GM19455 (cell line): ENCODE measurements at regions not wholly inside any gene's neighbourhood (a gene's known extent, or its start where the extent isn't known, plus 50 kb on each side); places are given as distances from the start of the nearest gene placed in this dataset.

Experiments used
- ATAC-seq: cut with Tn5 transposase; IDR thresholded peaks from one replicate; pipeline ENCODE4 v1.9.1; 2021; ENCODE audit not compliant: unreplicated experiment

DNA sequence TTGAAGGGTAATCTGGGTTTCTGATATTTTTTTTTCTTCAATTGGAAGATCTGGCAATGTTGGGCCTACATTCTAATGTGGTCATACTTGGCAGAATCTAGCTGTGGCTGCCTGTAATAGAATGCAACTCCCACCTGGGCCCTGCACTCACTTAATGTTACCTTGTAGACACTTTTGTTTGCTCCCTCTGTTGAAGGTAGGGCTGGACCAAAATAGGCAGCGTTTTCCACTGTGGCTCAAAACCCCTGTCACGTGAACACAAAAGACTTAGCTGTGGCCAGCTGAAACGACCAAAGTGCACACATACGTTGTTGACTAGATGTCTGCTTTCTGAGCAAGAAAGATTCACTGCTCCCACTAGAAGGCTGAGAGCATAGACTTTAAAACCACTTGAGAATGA lies 117.6 kb upstream of the HMHB1 start:
- no peak for ATAC-seq

DNA sequence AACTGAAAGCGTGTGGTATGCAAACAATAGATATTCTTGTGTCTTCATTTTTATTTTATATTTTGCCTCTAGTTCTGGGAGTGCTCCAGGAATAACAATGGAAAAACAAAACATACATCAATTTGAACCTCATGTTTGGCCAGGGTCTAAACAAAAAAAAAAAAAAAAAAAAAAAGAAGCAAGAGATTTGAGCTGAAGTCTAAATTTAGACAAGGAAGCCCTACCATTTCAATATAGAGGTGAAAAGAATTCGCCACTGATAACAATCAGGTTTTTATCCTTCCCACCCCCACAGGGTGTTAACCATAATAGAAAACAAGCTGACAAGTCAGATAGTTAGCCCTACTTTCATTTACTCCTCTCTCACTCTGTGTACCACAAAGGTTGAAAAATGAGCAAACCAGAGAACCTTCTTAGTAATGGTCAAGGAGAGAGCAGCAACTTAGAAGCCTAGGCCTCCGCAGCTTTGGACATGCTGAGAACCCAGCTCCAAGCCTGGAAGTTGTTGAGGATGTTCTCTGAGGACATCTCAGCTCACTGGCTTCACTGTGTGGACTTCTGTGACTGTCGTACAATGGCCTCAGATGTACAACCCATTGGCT lies 118.2 kb upstream of the HMHB1 start:
- peak; percentile 85 for ATAC-seq

DNA sequence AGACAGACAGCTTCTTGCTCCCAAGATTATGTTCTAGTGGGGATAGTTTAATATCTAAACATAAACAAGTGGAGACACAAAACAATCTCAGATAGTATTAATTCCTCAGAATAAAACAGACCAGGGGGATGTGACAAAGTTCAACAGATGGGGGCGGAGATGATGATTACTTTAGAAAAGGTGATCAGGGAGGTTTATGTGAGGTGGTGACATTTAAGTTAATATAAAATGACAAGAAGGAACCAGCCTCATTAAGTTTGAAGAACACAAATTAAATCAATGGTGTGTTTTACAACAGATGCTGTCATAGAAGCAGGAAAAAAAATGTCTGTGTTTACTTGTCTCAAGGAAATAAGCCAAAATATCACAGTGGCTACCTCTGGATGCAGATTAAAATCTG lies 119.6 kb upstream of the HMHB1 start:
- ATAC-seq: no peak

DNA sequence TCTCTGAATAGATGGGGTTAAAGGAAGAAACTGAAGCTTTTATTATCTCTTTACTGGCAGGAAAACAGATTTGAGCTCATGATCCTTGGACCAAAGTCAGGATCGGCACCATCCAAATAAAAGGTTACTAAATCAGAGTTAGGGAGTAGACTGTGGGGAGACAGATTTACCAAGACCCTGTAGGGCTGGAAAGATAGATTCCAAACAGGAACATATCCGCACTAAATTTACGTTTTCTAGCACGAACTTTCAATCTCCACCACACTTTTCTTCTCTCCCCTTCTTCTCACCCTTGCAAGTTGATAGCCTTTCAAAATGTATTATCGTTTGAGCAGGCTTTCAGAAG lies 120.0 kb upstream of the HMHB1 start:
- ATAC-seq: no peak

DNA sequence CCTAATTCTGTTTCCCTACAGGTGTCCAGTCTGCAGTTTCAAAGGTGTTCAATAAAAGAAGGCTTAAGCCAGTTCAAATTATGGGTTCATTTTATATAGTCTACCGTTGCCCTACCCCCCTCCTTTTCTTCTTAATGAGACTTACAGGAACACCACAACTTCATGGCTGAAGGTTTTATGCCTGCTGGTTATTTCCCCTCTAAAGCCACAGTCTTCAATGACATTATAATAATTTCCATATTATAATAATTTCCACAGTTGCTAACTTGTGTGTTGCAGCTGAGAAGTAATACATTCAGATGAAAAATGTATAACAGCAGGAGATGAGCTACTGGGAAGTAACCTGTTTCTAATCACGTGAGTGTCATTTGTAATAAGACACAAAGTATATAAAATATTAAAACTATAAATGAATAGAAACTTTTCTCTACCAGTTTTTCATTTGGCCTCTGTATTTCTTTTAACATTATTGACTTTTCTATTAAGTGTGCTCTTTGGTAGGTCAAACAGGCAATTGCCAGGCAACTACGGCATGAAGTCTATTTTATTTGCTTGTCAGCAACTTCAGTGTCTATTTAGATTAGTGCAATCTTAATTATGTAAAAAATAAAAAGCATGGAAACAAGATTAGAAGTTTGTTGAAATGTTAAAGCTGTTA lies 120.5 kb upstream of the HMHB1 start:
- no peak for ATAC-seq

DNA sequence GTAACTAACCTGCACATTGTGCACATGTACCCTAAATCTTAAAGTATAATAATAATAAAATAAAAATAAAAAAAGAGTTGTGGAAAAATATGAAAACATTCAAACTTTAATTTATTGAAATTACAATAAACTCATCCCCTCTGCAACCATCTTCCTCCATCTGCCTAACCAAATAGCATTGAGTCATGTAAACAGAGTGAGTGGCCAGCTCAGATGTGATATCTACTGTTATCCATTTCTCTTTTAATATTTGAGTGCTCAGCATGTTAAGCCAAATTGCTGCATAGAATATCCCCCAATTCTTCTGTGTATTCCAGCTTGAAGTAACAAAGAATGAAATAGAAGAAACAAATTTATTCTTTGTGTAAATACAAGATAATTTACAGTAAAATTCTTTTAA lies 124.4 kb upstream of the HMHB1 start:
- ATAC-seq: no peak

DNA sequence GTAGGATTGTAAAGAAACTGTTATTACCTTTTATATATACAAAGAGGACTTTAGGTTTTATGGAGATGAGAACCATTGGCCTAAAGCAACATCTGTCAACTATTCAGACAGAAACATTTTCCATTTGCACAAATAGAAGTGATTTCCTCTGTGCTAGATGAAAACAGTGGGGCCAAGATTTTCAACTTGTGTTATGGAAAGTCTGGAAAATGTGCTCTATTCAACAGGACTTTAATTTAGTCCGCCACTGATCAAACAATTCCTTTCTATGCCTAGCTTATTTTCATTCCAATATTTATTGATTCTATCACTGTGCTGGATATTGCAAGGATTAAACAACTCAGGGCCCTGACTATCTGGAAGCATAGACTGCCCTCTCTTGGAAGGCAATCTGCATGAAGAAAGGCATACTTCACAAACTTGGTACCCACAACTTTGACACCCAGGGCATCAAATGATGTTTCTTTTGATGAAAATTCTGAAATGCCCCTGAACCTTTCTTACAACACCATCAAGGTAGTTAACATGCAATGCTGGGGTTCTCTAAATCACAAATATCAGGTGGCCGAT lies 126.6 kb upstream of the HMHB1 start:
- no peak for ATAC-seq

DNA sequence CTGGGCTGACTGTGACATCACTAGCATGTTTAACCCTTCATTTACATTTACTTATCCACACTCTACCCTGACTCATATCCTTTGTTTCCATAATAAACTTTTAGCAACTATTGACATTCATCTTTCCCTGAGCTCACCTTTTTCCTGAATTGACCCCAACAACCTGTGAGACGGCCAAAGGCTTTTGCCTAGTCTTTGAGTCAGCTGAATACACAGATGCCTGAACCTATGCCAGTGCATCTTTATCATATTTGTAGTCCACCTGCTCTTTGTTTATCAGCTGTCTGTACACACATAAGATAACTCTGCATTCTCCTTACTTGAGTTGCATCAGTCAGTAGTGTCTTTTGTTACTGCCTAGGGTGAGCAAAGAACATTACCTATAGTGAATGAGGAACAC lies 128.5 kb upstream of the HMHB1 start:
- no peak for ATAC-seq

DNA sequence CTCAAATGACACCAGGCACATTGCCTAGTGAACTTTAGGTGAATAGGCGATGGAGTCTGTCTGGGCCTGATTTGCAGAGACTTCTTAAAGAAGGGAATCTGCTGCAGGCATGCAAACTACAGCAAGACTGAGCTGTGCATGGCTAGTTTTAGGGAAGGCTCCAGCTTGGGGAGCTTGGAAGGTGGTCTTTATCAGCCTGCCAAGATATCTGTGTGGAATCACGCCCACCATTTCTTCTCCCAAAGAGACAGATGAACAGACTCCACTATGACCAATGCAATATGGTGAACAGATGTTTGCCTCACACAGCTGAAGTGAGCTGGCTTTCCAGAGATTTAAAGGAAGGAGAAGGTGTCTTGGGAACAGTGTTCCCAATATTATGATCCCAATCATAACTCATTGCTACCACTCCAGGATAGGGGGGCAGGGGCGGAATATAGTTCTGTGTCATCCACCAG lies 129.0 kb upstream of the HMHB1 start:
- ATAC-seq: no peak

DNA sequence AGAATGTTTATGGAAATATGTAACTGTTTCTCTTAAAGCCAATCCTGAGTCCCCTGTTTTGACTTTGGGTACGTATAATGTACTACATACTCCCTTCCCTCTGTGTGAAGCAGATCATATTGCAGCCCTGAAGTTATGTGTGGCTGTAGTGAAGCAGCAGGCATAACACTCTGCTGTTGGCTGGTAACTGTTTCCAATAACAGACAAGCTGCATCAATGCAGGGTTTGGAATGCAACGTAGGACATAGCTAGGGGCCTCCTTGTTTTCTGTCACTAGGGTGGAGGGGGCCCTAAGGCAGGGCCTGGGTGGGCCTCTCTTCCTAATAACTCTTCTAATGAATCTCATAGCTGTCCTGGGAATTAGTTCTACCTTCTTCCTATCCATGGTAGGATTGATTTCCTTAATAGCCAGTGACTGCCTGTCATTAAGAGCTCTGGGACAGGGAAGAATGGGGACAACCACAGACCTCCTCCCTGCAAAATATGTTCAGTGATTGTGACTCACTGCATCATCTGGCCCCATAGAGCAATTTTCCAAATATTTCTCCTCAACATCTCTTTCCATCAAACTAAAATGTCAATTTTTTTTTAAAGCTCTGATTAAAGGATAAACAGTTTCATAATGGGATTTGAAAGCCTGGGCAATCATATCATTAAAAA lies 129.6 kb upstream of the HMHB1 start:
- ATAC-seq: no peak

DNA sequence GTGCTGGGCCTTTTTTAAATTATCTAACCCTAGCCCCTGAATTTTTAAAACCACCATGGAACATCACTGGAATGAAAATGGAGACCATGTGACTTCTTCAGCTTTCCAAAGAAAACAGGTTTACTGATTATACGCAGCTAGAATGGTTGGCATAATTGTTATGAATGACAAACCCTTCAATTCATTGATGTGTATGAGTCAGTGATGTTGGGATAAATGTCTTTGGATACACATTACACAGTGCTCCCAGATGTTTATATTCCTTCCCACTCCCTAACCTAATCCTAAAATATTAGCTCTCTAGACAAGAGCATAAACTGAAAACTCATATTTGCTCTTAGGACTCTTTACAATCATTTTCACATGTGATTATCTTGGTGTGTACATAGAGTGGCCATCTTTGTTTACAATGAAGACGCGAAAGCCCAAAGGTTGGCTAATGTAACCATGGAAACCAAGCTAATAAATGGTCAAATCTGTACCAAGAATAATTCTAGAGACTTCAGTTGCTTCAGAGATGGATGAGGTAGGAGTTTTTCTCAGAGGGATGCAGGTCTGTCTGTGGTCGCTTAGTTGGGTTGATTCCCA lies 131.2 kb upstream of the HMHB1 start:
- ATAC-seq: no peak

DNA sequence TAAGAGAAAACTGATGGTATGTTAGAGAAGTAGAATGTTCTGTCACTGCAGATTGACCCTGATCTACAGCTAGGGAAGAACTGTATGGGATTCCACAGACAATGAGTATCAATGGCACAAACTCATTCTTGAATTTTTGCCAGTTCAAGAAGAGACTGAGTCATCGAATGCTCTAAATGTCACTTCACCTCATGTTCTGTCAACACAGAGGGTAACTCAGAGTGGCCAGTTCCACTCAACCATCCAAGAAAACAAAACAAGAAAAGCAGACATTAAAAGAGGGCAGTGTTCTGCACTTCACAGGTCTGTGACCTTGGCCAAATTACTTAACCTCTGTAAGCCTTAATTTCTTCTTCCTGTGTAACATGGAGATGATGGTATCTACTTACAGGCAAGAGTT lies 132.2 kb upstream of the HMHB1 start:
- ATAC-seq: no peak

DNA sequence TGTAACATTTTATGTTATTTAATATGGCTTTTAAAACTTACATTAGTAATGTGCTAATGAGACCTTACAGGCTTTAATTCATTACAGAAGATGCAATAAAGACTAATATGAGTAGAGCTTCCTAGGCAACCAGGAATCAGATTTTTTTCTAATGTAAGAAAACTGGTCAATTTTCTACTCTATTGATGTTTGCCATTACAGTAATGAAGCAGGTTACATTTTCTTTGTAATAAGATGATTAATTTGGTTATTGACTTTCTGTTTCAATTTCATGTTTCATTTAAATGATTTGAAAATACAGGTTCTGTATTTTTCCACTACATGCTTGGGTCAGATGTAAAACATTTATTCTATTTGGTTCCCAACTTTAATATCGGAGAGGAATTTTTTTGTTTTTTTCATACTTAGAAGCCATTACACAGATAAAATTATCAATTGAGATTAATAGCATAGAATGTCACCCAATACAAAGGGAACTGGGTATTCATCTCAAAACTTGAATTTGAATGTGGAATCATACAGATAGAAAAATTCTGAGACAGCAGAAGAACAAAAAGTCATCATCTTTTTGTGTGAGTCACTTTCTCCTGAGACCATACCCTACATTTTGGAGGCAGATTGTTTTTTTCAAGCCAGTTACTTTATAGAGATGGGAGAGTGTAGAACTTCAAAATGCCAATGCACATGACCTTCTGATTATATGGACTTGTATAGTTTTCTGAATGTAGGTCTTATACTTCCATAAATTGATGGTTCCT lies 133.6 kb upstream of the HMHB1 start:
- no peak for ATAC-seq

DNA sequence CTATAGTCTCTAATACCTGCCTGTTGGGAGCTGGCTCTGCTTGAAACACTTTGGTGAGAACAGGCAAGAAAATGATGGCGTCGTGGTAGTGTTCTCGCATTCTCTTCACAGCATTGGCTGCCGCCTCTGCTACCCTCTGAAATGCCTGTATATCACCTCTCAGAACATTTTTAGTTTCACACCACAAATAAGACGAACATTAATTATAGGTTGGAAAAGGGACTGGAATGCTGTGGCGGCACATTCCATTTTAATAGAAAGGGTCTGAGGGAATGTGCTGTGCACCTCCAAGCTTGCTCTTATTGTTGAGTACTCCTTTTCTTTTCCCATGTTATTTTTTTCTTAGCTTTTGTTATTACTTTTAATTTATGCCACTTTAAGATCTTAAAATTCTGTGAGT lies 134.6 kb upstream of the HMHB1 start:
- no peak for ATAC-seq

DNA sequence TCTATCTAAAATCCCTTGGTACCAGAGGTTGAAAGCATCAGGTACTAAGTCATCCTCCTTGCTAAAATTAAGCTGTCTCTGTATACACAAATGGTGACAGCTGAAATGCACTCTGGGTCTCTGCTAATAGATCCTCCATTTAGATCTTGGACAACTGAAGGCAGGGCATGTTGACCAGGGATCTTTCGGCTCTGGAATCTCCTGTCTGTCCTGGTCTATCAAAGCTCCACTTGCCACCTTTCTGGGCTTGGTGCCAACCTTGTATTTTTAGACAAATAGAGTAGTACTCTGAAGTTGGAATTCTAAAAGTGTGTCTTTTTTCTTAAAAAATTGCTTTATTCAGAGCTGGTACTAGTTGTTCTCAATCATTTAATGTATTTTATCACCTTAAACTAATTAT lies 135.2 kb upstream of the HMHB1 start:
- no peak for ATAC-seq

DNA sequence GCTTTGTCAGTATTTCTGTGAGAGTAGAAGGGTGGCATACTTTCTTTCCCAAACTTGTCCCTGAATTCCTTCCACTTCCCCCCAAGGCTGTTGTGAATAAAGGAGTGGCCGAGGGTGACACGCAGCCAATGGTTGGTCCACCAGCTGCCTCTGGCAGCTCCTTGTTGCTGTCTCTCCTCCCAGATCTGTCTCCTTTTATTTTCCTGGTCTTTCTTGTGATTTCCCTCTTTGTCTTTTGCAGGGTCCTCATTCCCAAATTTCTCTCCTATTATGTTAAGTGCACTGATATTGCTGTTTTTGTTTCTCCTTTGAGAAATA lies 137.5 kb upstream of the HMHB1 start:
- ATAC-seq: no peak

DNA sequence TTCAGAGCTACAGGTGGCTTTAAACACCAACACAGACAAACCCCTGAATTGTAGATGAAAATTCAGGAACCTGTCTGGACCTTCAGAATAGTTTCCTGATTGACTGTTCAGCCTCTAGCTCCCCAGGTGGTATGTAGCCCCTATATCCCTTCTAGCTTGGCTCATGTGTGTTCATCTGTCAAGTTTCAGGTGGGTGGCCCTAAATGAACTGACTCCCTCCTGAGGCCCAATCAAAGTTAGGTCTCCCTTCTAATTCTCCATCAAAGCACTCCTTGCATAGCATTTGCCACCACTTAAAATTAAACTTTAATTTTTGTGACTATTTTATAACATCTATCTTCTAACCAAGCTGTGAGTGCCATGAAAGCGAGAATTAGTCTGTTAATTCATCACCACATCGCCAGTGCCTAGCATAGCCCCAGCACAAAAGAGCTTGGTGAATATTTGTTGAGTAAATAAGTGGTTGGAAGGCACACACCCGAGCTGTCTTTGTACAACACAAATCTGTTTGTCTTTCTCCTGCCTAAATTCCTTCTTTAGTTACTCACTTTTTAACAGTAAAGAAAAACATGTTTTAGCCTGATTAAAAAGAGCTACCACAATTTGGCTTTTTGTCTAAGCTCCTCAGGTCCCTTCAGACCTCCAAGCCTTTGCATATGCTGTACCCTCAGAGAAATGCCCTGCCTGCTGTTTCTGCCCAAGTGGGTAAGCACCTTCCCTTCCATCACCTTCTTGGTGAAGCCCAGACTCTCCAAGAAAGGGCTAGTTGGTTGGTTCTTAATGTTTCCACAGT lies 138.1 kb upstream of the HMHB1 start:
- no peak for ATAC-seq

DNA sequence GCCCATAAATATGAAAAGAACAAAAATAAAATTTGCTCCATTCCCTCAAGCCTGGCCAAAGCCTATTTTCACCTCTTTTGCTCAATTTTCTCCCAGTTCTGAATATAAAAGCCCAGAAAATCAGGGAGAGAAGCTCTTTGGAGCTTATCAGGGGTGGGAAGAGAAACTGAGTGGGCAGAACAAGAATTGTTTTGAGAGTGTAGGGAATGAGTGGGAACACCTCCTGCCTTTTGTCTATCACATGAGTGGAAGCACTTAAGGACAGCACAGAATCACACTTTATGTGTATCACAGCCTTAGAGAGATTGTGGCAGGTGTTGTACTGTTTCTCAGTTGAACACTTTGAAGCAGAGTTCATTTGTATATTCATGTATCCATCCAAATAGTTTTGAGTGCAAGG lies 139.2 kb upstream of the HMHB1 start:
- ATAC-seq: no peak

DNA sequence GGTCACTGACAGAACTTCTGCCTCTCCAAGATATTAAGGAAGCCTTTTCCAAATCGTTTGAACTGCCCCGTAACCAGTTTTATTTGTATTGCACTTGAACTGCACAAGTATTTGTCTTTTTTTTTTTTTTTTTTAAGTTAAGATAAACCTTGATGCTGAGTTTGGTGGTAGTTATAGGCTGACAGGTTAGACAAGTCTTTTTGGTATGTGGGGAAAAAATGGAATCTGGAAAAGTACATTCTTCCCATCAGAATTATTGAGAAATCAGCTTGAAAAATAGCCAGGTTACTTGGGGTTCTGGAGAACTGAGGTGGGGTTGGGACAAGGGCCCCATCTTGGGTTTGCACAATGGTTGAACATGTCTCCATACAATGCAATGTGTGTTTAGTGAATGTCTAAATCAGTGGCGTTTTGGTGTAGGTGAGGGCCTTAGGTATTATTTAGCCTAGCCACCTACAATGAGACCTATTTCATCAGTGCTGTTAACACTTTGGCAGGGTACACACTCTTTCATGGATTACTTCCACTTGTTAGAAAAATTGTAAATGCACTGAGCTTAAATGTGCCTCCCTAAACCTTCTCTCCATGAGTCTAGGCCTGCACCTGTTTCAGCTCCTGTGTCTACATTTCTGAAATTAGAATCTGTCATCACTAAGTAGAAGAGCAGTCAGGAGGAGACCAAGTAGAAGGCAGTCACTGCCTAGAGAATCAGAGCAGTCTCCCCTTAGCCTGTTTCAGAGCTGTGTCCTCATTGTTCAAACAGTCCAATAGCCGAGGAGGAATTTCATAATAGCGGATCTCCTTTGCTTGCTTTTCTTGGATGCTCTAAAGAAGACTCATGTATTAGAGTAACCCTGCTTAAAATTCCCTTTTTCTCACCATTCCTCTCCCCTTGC lies 140.0 kb upstream of the HMHB1 start:
- ATAC-seq: no peak

DNA sequence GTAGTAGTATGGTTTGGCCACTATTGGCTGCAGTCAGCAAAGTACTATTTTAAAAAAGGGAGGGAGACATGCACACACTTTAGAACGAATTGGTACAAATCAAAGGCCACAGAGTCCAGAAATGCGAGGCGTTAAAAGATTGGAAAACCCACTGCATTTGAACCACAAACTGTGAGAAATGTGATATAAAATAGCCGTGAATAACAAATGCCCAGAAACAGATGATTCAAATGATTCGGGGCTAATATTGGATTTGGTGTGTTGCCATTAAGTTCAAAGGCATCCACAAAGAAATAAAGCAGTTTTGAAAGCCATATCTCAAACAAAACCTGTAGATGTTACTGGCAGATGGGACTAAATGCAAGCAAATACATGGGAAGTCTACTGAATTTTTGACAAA lies 140.9 kb upstream of the HMHB1 start:
- no peak for ATAC-seq
